ENCODE measurements at regions not wholly inside any gene's neighbourhood (a gene's known extent, or its start where the extent isn't known, plus 50 kb on each side); places are given as distances from the start of the nearest gene placed in this dataset.

DNA sequence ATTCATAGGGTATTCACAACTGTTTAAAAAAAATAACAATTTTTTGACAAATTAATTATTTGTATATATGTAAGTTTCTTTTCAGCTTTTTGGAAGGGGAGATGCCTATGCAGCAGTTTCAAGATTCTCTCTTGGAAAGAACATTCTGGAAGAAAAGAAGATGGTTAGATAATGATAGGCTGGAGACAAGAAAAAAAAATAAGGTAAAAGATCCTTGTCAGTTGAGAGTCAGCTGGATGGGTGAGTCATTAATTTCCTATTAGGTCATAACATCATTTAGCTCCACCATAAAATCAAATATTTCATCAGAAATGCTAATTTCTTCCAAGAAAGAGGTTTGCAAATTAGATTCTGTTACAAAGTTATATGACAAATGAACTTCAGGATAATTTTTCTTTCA lies 880.4 kb downstream of the EPHA7 start:
- Mint-ChIP-seq H3K4me3 (no peak overlapping the region), H3K9me3 (peaks cover 0 to 2% (median 0%) of the 10 kb centered on the region in 7 donors), H3K27me3 (ENCODE audit: low read depth in 3 of 3) (peaks cover 0 to 4% (median 1%) of the 10 kb centered on the region in 3 donors), H3K27ac (no peak overlapping the region), H3K4me1 (no peaks in the 10 kb centered on the region), H3K36me3 (no peaks in the 10 kb centered on the region)
- Histone ChIP-seq H3K27me3 (ENCODE audit: control insufficient read depth in 2 of 2, insufficient read depth in 2 of 2, low read length in 2 of 2) (no peaks in the 10 kb centered on the region), H3K9ac (ENCODE audit: insufficient read depth, low read length, poor library complexity, severe bottlenecking) (no peak overlapping the region), H3K4me1 (ENCODE audit: control insufficient read depth in 1 of 2, insufficient read depth in 2 of 2, low read length in 2 of 2) (no peaks in the 10 kb centered on the region), H2AFZ (ENCODE audit: insufficient read depth, low read depth, low read length, poor library complexity, severe bottlenecking) (no peak overlapping the region), H3K36me3 (replicated peaks in 1 of 2; ENCODE audit: control insufficient read depth in 1 of 2, insufficient read depth in 2 of 2, low read length in 2 of 2) (no peaks in the 10 kb centered on the region), H3K79me2 (ENCODE audit: insufficient read depth, low read length) (no peaks in the 10 kb centered on the region), H3K4me2 (replicated peaks; ENCODE audit: extremely low read depth, low read length, poor library complexity, severe bottlenecking) (no peak overlapping the region), H3K4me3 (replicated peaks in 1 of 3; ENCODE audit: low read depth in 2 of 3, low read length in 3 of 3) (no peak overlapping the region), H4K20me1 (ENCODE audit: insufficient read depth, low read length) (no peaks in the 10 kb centered on the region), H3K27ac (ENCODE audit: low read depth in 1 of 2, low read length in 2 of 2) (no peak overlapping the region), H3K9me3 (replicated peaks in 1 of 2; ENCODE audit: control insufficient read depth in 1 of 2, insufficient read depth in 1 of 2, low read length in 2 of 2) (no peaks in the 10 kb centered on the region)
- DNase-seq: no peak
- intact Hi-C loops (cut with micrococcal nuclease): no loop called here
- no peak for TF ChIP-seq CTCF (IDR thresholded peaks at IDR 0.05)

DNA sequence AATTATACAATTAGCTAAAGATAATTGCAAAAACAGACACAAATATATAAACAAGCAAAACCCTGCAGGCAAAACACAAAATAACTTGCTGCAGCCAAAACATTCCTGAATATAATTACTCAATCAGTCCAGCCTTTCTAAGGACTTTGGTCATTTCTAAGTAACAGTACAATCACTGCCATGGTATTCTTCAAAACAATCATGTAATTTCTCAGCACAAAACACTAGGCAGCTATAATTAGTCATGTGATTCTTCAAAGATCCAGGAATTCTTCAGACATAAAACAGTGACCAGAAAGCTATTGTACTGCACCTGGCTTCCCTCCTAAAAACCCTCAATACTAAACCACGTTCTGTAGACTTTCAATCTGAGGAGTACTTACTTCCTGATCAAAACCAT lies 881.1 kb downstream of the EPHA7 start:
- H3K4me2 ChIP-seq (replicated peaks; ENCODE audit: extremely low read depth, low read length, poor library complexity, severe bottlenecking): no peak overlapping the region
- H3K9me3 ChIP-seq (replicated peaks in 1 of 2; ENCODE audit: control insufficient read depth in 1 of 2, insufficient read depth in 1 of 2, low read length in 2 of 2): no peaks in the 10 kb centered on the region
- Mint-ChIP-seq H3K27me3 (ENCODE audit: low read depth in 3 of 3) (peaks cover 0 to 4% (median 1%) of the 10 kb centered on the region in 3 donors), H3K27ac (no peak overlapping the region), H3K4me1 (no peaks in the 10 kb centered on the region), H3K36me3 (no peaks in the 10 kb centered on the region), H3K9me3 (peaks cover 0 to 2% (median 0%) of the 10 kb centered on the region in 7 donors), H3K4me3 (no peak overlapping the region)
- H3K4me1 ChIP-seq (ENCODE audit: control insufficient read depth in 1 of 2, insufficient read depth in 2 of 2, low read length in 2 of 2): no peaks in the 10 kb centered on the region
- H4K20me1 ChIP-seq (ENCODE audit: insufficient read depth, low read length): no peaks in the 10 kb centered on the region
- no peak for DNase-seq
- H3K27me3 ChIP-seq (ENCODE audit: control insufficient read depth in 2 of 2, insufficient read depth in 2 of 2, low read length in 2 of 2): no peaks in the 10 kb centered on the region
- no peak overlapping the region for H2AFZ ChIP-seq (ENCODE audit: insufficient read depth, low read depth, low read length, poor library complexity, severe bottlenecking)
- 0% methylated on average over 1 of the region's 1 CpG for WGBS (ENCODE audit: insufficient coverage)
- no peak for TF ChIP-seq CTCF (IDR thresholded peaks at IDR 0.05)
- H3K4me3 ChIP-seq (replicated peaks in 1 of 3; ENCODE audit: low read depth in 2 of 3, low read length in 3 of 3): no peak overlapping the region
- intact Hi-C loops (cut with micrococcal nuclease): no loop called here
- no peaks in the 10 kb centered on the region for H3K79me2 ChIP-seq (ENCODE audit: insufficient read depth, low read length)
- no peaks in the 10 kb centered on the region for H3K36me3 ChIP-seq (replicated peaks in 1 of 2; ENCODE audit: control insufficient read depth in 1 of 2, insufficient read depth in 2 of 2, low read length in 2 of 2)
- H3K27ac ChIP-seq (ENCODE audit: low read depth in 1 of 2, low read length in 2 of 2): no peak overlapping the region
- no peak overlapping the region for H3K9ac ChIP-seq (ENCODE audit: insufficient read depth, low read length, poor library complexity, severe bottlenecking)
